Gastrocnemius medialis (tissue), 4 donors: ENCODE measurements at regions not wholly inside any gene's neighbourhood (a gene's known extent, or its start where the extent isn't known, plus 50 kb on each side); places are given as distances from the start of the nearest gene placed in this dataset.

ENCODE experiments used
- POLR2A ChIP-seq, 2 donors: fragments of 450-650 bp; IDR thresholded peaks; one replicate each; pipeline ENCODE4 v1.6.1; 2017; ENCODE audit warnings: antibody characterized with exemption in 2 of 2, mild to moderate bottlenecking in 2 of 2, moderate library complexity in 2 of 2
- TF ChIP-seq, protein P1 (sequence below), 5 experiments: fragments of 450-650 bp in 3 of 5; fragments of 200-600 bp in 2 of 5; sonication (generic) in 2 of 5; IDR thresholded peaks in 4 of 5; conservative IDR thresholded peaks in 1 of 5; 1 replicate in 4 of 5; 2 replicates in 1 of 5; pipeline ENCODE4 v1.5.1; 2016 to 2019; ENCODE audit warnings: antibody characterized with exemption in 5 of 5, mild to moderate bottlenecking in 3 of 5, moderate library complexity in 3 of 5

DNA sequence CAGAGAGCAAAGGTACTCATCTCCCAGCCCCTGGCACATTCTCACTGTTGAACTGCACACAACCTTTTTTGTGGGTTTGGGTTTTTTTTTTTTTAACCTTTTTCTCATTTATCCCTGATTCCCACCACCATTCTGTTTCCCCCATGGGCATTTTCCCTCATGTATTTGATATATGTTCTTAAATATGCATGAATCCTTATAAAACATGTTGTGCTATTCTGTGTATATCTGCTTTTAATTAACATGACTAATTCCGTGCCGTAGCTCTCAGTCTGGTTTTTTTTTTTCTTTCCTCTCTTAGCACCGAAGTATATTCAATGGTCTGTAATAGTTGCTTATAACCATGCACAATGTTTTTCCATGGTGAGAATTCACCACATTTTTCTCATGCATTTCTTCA lies 204.5 kb downstream of the RGS3 start:
- TF ChIP-seq POLR2A (IDR thresholded peaks at IDR 0.05): no peak
- TF ChIP-seq, protein P1, sequence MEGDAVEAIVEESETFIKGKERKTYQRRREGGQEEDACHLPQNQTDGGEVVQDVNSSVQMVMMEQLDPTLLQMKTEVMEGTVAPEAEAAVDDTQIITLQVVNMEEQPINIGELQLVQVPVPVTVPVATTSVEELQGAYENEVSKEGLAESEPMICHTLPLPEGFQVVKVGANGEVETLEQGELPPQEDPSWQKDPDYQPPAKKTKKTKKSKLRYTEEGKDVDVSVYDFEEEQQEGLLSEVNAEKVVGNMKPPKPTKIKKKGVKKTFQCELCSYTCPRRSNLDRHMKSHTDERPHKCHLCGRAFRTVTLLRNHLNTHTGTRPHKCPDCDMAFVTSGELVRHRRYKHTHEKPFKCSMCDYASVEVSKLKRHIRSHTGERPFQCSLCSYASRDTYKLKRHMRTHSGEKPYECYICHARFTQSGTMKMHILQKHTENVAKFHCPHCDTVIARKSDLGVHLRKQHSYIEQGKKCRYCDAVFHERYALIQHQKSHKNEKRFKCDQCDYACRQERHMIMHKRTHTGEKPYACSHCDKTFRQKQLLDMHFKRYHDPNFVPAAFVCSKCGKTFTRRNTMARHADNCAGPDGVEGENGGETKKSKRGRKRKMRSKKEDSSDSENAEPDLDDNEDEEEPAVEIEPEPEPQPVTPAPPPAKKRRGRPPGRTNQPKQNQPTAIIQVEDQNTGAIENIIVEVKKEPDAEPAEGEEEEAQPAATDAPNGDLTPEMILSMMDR (IDR thresholded peaks at IDR 0.05 in 4 of 5, conservative IDR thresholded peaks at IDR 0.05 in 1 of 5): no peak
